Tibial nerve (tissue), 4 donors: ENCODE measurements at regions not wholly inside any gene's neighbourhood (a gene's known extent, or its start where the extent isn't known, plus 50 kb on each side); places are given as distances from the start of the nearest gene placed in this dataset.
"Not testable (repeated sequence)": the region's sequence is repeated elsewhere in the genome, so short reads cannot be mapped to it uniquely, and the experiment has no call there.

Experiments used
- DNase-seq, 2 donors: peaks; one replicate each; pipeline ENCODE4 v3.0.0-alpha.2; 2019; ENCODE audit warnings: low spot score in 2 of 2
- H3K27ac ChIP-seq, 4 donors: fragments of 200-600 bp; sonication (generic) in 3 of 4; one replicate each; pipeline ENCODE4 v1.5.1; 2017 to 2019; ENCODE audit warnings: mild to moderate bottlenecking in 1 of 4
- H3K27me3 ChIP-seq, 2 donors: fragments of 200-600 bp; sonication (generic) in 1 of 2; one replicate each; pipeline versions ENCODE4 v1.5.1 to v1.6.0; 2017 to 2019
- H3K36me3 ChIP-seq, 3 donors: fragments of 200-600 bp; sonication (generic); one replicate each; pipeline ENCODE4 v1.5.1; 2018 to 2019
- H3K4me1 ChIP-seq, 4 donors: fragments of 200-600 bp; sonication (generic) in 3 of 4; one replicate each; pipeline ENCODE4 v1.5.1; 2017 to 2019
- H3K4me3 ChIP-seq, 4 donors: fragments of 200-600 bp; sonication (generic) in 3 of 4; one replicate each; pipeline ENCODE4 v1.5.1; 2017 to 2019; ENCODE audit warnings: mild to moderate bottlenecking in 1 of 4, moderate library complexity in 1 of 4
- H3K9me3 ChIP-seq, 4 donors: fragments of 200-600 bp; sonication (generic) in 3 of 4; one replicate each; pipeline ENCODE4 v1.5.1; 2017 to 2019
- EP300 ChIP-seq, 2 donors: sonication (generic); formaldehyde crosslinking; IDR thresholded peaks; one replicate each; pipeline ENCODE4 v1.6.1; 2017; ENCODE audit warnings: antibody characterized with exemption in 2 of 2, mild to moderate bottlenecking in 1 of 2
- POLR2A ChIP-seq, 2 donors: fragments of 450-650 bp; IDR thresholded peaks; one replicate each; pipeline ENCODE4 v1.6.1; 2017; ENCODE audit warnings: antibody characterized with exemption in 2 of 2, mild to moderate bottlenecking in 2 of 2, moderate library complexity in 2 of 2
- WGBS, 2 donors: methylation state at CpG; one replicate each; pipeline ENCODE4 v1.1.5; 2018; 5-methylcytosine and 5-hydroxymethylcytosine counted together
- TF ChIP-seq, protein P1 (sequence below), 5 experiments: fragments of 200-600 bp in 3 of 5; fragments of 450-650 bp in 2 of 5; sonication (generic) in 3 of 5; IDR thresholded peaks; one replicate each; pipeline ENCODE4 v1.5.1; 2016 to 2019; ENCODE audit warnings: antibody characterized with exemption in 5 of 5, mild to moderate bottlenecking in 3 of 5, moderate library complexity in 2 of 5

- WGBS, 2 donors: 55 to 59% methylated on average over 2 of the region's 2 CpGs
- TF ChIP-seq POLR2A (IDR thresholded peaks at IDR 0.05) (no peak), EP300 (IDR thresholded peaks at IDR 0.05) (no peak)
- TF ChIP-seq, protein P1, sequence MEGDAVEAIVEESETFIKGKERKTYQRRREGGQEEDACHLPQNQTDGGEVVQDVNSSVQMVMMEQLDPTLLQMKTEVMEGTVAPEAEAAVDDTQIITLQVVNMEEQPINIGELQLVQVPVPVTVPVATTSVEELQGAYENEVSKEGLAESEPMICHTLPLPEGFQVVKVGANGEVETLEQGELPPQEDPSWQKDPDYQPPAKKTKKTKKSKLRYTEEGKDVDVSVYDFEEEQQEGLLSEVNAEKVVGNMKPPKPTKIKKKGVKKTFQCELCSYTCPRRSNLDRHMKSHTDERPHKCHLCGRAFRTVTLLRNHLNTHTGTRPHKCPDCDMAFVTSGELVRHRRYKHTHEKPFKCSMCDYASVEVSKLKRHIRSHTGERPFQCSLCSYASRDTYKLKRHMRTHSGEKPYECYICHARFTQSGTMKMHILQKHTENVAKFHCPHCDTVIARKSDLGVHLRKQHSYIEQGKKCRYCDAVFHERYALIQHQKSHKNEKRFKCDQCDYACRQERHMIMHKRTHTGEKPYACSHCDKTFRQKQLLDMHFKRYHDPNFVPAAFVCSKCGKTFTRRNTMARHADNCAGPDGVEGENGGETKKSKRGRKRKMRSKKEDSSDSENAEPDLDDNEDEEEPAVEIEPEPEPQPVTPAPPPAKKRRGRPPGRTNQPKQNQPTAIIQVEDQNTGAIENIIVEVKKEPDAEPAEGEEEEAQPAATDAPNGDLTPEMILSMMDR (IDR thresholded peaks at IDR 0.05): no peak
- no peak for DNase-seq
Measured at GRCh38 chr3:135412475-135412874, 553.1 kb upstream of the PPP2R3A start.

GRCh38 chr3:135416182-135416581, 549.3 kb upstream of the PPP2R3A start:
- no peaks in the 10 kb centered on the region for H3K36me3 ChIP-seq
- no peaks in the 10 kb centered on the region for H3K27me3 ChIP-seq
- H3K9me3 ChIP-seq: no peaks in the 10 kb centered on the region
- TF ChIP-seq EP300 (IDR thresholded peaks at IDR 0.05) (no peak), POLR2A (IDR thresholded peaks at IDR 0.05) (no peak)
- TF ChIP-seq, protein P1 (IDR thresholded peaks at IDR 0.05): no peak
- 84 to 94% methylated on average over 2 of the region's 2 CpGs for WGBS, 2 donors
- no peak for DNase-seq
- no peaks in the 10 kb centered on the region for H3K4me1 ChIP-seq
- no peak overlapping the region for H3K4me3 ChIP-seq
- no peak overlapping the region for H3K27ac ChIP-seq

More at GRCh38 chr3:135412475-135412874, 553.1 kb upstream of the PPP2R3A start:
- H3K4me1 ChIP-seq: no peaks in the 10 kb centered on the region
- no peaks in the 10 kb centered on the region for H3K9me3 ChIP-seq
- no peak overlapping the region for H3K4me3 ChIP-seq
- H3K36me3 ChIP-seq: no peaks in the 10 kb centered on the region
- H3K27ac ChIP-seq: no peak overlapping the region
- H3K27me3 ChIP-seq: no peaks in the 10 kb centered on the region

DNA sequence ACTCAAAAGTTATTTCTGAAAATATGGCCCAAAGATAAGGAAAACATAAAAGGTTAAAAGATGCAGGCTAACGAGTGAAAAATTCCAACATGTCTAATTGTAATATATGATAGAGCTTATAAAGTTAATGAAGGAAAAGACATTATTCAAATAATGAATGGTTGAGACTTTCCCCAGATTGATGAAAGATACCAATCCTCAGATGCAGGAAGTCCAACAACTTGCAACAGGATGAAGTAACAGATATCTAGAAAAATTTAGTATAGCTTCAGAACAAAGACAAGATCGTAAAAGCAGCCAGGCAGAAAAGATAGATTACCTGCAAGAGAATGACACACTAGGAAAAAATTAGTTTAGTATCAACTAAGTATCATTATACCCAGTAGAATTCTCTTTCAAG, 546.4 kb upstream of the PPP2R3A start:
- 81 to 84% methylated on average over 2 of the region's 2 CpGs for WGBS, 2 donors
- TF ChIP-seq, protein P1 (IDR thresholded peaks at IDR 0.05): no peak
- TF ChIP-seq POLR2A (IDR thresholded peaks at IDR 0.05) (no peak), EP300 (IDR thresholded peaks at IDR 0.05) (no peak)

DNA sequence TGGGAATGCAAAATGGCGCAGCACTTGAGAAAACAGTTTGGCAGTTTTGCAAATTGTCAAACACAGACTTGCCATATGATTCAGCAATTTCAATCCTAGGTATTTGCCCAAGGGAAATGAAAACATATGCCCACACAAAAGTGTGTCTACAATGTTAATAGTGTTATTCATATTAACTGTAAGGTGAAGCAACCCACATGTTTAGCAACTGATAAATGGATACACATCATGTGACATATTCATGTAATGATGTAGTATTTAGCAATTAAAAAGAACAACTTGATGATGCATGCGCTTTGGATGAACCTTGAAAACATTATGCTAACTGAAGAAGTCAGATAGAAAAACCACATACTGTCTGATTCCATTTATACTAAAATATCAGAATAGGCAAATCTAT, 539.0 kb upstream of the PPP2R3A start:
- Histone ChIP-seq H3K27me3 (no peaks in the 10 kb centered on the region), H3K4me3 (no peak overlapping the region), H3K4me1 (no peaks in the 10 kb centered on the region), H3K36me3 (no peaks in the 10 kb centered on the region), H3K27ac (no peak overlapping the region), H3K9me3 (no peaks in the 10 kb centered on the region)
- TF ChIP-seq POLR2A (IDR thresholded peaks at IDR 0.05) (no peak), EP300 (IDR thresholded peaks at IDR 0.05) (no peak)
- TF ChIP-seq, protein P1 (IDR thresholded peaks at IDR 0.05): no peak
- no peak for DNase-seq
- WGBS, 2 donors: 97 to 99% methylated on average over 2 of the region's 2 CpGs

More for the DNA sequence above, 546.4 kb upstream of the PPP2R3A start:
- no peaks in the 10 kb centered on the region for H3K36me3 ChIP-seq
- no peak overlapping the region for H3K27ac ChIP-seq
- H3K4me1 ChIP-seq: no peaks in the 10 kb centered on the region
- DNase-seq: no peak
- no peaks in the 10 kb centered on the region for H3K9me3 ChIP-seq
- H3K27me3 ChIP-seq: no peaks in the 10 kb centered on the region
- no peak overlapping the region for H3K4me3 ChIP-seq

DNA sequence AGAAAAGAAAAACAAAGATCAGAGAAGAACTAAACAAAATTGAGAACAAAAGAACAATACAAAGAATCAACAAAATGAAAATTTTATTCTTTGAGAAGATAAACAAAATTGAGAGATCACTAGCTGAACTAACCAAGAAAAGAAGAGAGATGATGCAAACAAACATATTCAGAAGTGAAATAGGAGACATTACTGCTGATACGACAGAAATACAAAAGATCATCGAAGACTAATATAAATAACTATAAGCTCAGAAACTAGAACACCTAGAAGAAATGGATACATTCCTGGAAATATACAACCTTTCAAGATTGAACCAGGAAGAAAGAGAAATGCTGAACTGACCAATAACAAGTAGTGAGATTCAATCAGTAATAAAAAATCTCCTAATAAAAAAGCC, 533.1 kb upstream of the PPP2R3A start:
- DNase-seq: no peak
- Histone ChIP-seq H3K4me1 (no peaks in the 10 kb centered on the region), H3K9me3 (peaks cover 0 to 11% (median 0%) of the 10 kb centered on the region in 4 donors), H3K36me3 (no peaks in the 10 kb centered on the region), H3K27ac (no peak overlapping the region), H3K4me3 (no peak overlapping the region), H3K27me3 (no peaks in the 10 kb centered on the region)
- no peak for TF ChIP-seq POLR2A (IDR thresholded peaks at IDR 0.05)
- TF ChIP-seq, protein P1 (IDR thresholded peaks at IDR 0.05): no peak
- no peak for TF ChIP-seq EP300 (IDR thresholded peaks at IDR 0.05)
- WGBS, 2 donors: 88 to 98% methylated on average over 2 of the region's 2 CpGs

GRCh38 chr3:135438889-135439597, 526.5 kb upstream of the PPP2R3A start:
- WGBS, 2 donors: 64% methylated on average over 17 to 18 of the region's 18 CpGs
- DNase-seq, H3K27ac ChIP-seq, H3K4me3 ChIP-seq, H3K27me3 ChIP-seq, H3K36me3 ChIP-seq, H3K4me1 ChIP-seq: not testable (repeated sequence)
- peaks cover 0 to 17% (median 0%) of the 10 kb centered on the region in 4 donors for H3K9me3 ChIP-seq

GRCh38 chr3:135439632-135440031, 525.9 kb upstream of the PPP2R3A start:
- H3K36me3 ChIP-seq, H3K27me3 ChIP-seq, H3K27ac ChIP-seq, H3K4me3 ChIP-seq, H3K4me1 ChIP-seq, DNase-seq: not testable (repeated sequence)
- WGBS, 2 donors: 85 to 89% methylated on average over 7 of the region's 7 CpGs
- peaks cover 0 to 15% (median 0%) of the 10 kb centered on the region in 4 donors for H3K9me3 ChIP-seq
